Natural killer cell (primary cell): ENCODE measurements at regions not wholly inside any gene's neighbourhood (a gene's known extent, or its start where the extent isn't known, plus 50 kb on each side); places are given as distances from the start of the nearest gene placed in this dataset.

Source experiments
- ATAC-seq, 3 donors: fragments of 150-1000 bp in 2 of 3; fragments of 200-7000 bp in 1 of 3; cut with Tn5 transposase; 1 replicate in 1 of 3; 2 replicates in 2 of 3; pipeline ENCODE4 v1.10.0; 2021; ENCODE audit warnings: mild to moderate bottlenecking in 2 of 3, moderate library complexity in 2 of 3
- DNase-seq, 2 donors: peaks; one replicate each; pipeline versions ENCODE4 v3.0.0 to v3.0.0-alpha.2; 2013 to 2021; ENCODE audit warnings: mixed read lengths in 1 of 2
- H3K27ac ChIP-seq: one replicate; pipeline ENCODE4 v1.5.1; 2013; ENCODE audit warnings: mild to moderate bottlenecking, low read length
- H3K27me3 ChIP-seq: one replicate; pipeline ENCODE4 v1.6.1; 2013; ENCODE audit warnings: low read length; ENCODE audit not compliant: control insufficient read depth, insufficient read depth
- H3K36me3 ChIP-seq: one replicate; pipeline ENCODE4 v1.6.1; 2013; ENCODE audit warnings: low read length; ENCODE audit not compliant: control insufficient read depth, insufficient read depth
- H3K4me1 ChIP-seq: one replicate; pipeline ENCODE4 v1.6.1; 2013; ENCODE audit warnings: low read length; ENCODE audit not compliant: control insufficient read depth, insufficient read depth
- H3K4me3 ChIP-seq: one replicate; pipeline ENCODE4 v1.5.1; 2013; ENCODE audit warnings: low read length
- H3K9me3 ChIP-seq: one replicate; pipeline ENCODE4 v1.6.1; 2013; ENCODE audit warnings: low read length; ENCODE audit not compliant: control insufficient read depth, insufficient read depth
- H3K27ac Mint-ChIP-seq, 2 donors: one replicate each; pipeline ENCODE4 v1.8.0; 2022; ENCODE audit warnings: mild to moderate bottlenecking in 2 of 2, mixed read lengths in 2 of 2, moderate library complexity in 1 of 2
- H3K27me3 Mint-ChIP-seq, 2 donors: one replicate each; pipeline ENCODE4 v1.8.0; 2022; ENCODE audit warnings: low read depth in 2 of 2, mixed read lengths in 2 of 2
- H3K36me3 Mint-ChIP-seq: one replicate; pipeline ENCODE4 v1.8.0; 2022; ENCODE audit warnings: mixed read lengths
- H3K4me1 Mint-ChIP-seq, 2 donors: one replicate each; pipeline ENCODE4 v1.8.0; 2022; ENCODE audit warnings: mixed read lengths in 2 of 2
- H3K4me3 Mint-ChIP-seq: one replicate; pipeline ENCODE4 v1.8.0; 2022; ENCODE audit warnings: mild to moderate bottlenecking, moderate library complexity, mixed read lengths
- H3K9me3 Mint-ChIP-seq, 2 donors: one replicate each; pipeline ENCODE4 v1.8.0; 2022; ENCODE audit warnings: mixed read lengths in 2 of 2
- CTCF ChIP-seq: fragments of 200-600 bp; IDR thresholded peaks from one replicate; pipeline ENCODE4 v1.8.0; 2022; ENCODE audit warnings: antibody characterized with exemption
- WGBS: methylation state at CpG from one replicate; pipeline ENCODE4 v1.1.7; 2013; ENCODE audit warnings: missing lambda C conversion rate; ENCODE audit not compliant: insufficient coverage; 5-methylcytosine and 5-hydroxymethylcytosine counted together
- intact Hi-C: fragments of 100-400 bp; cut with micrococcal nuclease; formaldehyde crosslinking; loops from one replicate; pipeline ENCODE4 v1.14.2; 2022

- Histone ChIP-seq H3K27me3 (no peaks in the 10 kb centered on the region), H3K36me3 (no peaks in the 10 kb centered on the region), H3K9me3 (no peaks in the 10 kb centered on the region), H3K4me3 (no peak overlapping the region), H3K27ac (no peak overlapping the region), H3K4me1 (no peaks in the 10 kb centered on the region)
- Mint-ChIP-seq H3K4me3 (no peak overlapping the region), H3K36me3 (no peaks in the 10 kb centered on the region), H3K27me3 (no peaks in the 10 kb centered on the region), H3K4me1 (no peaks in the 10 kb centered on the region), H3K27ac (no peak overlapping the region), H3K9me3 (peaks cover 5 to 11% of the 10 kb centered on the region in 2 donors)
- DNase-seq (no peak), ATAC-seq (no peak)
- intact Hi-C loops = no loop called here
- WGBS = no CpG with 5 or more reads among the region's 2 CpGs
- TF ChIP-seq CTCF = no peak
Measured at GRCh38 chr10:90020506-90020905, 319.1 kb downstream of the KIF20B start.

- Histone ChIP-seq H3K4me1 (no peaks in the 10 kb centered on the region), H3K9me3 (no peaks in the 10 kb centered on the region), H3K27me3 (no peaks in the 10 kb centered on the region), H3K27ac (no peak overlapping the region), H3K4me3 (no peak overlapping the region), H3K36me3 (no peaks in the 10 kb centered on the region)
- H3K4me3 Mint-ChIP-seq = no peak overlapping the region
- peaks cover 2 to 4% of the 10 kb centered on the region in 2 donors for H3K9me3 Mint-ChIP-seq
- no peak overlapping the region for H3K27ac Mint-ChIP-seq
- no peaks in the 10 kb centered on the region for H3K27me3 Mint-ChIP-seq
- ATAC-seq (no peak), DNase-seq (no peak)
- TF ChIP-seq CTCF = no peak
- no peaks in the 10 kb centered on the region for H3K4me1 Mint-ChIP-seq
- intact Hi-C loops = no loop called here
- no peaks in the 10 kb centered on the region for H3K36me3 Mint-ChIP-seq
- 84% methylated on average over 1 of the region's 1 CpG for WGBS
Measured at GRCh38 chr10:90023950-90024349, 322.6 kb downstream of the KIF20B start.

- Mint-ChIP-seq H3K27ac (no peak overlapping the region), H3K4me1 (no peaks in the 10 kb centered on the region), H3K4me3 (no peak overlapping the region), H3K27me3 (no peaks in the 10 kb centered on the region), H3K36me3 (no peaks in the 10 kb centered on the region), H3K9me3 (peaks cover 7 to 8% of the 10 kb centered on the region in 2 donors)
- ATAC-seq (no peak), DNase-seq (no peak)
- intact Hi-C loops = no loop called here
- Histone ChIP-seq H3K9me3 (no peaks in the 10 kb centered on the region), H3K4me1 (no peaks in the 10 kb centered on the region), H3K4me3 (no peak overlapping the region), H3K36me3 (no peaks in the 10 kb centered on the region), H3K27me3 (no peaks in the 10 kb centered on the region), H3K27ac (no peak overlapping the region)
- 90% methylated on average over 2 of the region's 2 CpGs for WGBS
- TF ChIP-seq CTCF = no peak
Measured at GRCh38 chr10:90028312-90028711, 326.9 kb downstream of the KIF20B start.

- intact Hi-C loops = no loop called here
- Histone ChIP-seq H3K27ac (no peak overlapping the region), H3K4me1 (no peaks in the 10 kb centered on the region), H3K9me3 (no peaks in the 10 kb centered on the region), H3K4me3 (no peak overlapping the region), H3K27me3 (no peaks in the 10 kb centered on the region), H3K36me3 (no peaks in the 10 kb centered on the region)
- H3K27me3 Mint-ChIP-seq = no peaks in the 10 kb centered on the region
- H3K36me3 Mint-ChIP-seq = no peaks in the 10 kb centered on the region
- TF ChIP-seq CTCF = no peak
- ATAC-seq (no peak), DNase-seq (no peak)
- WGBS = 100% methylated on average over 1 of the region's 1 CpG
- H3K4me3 Mint-ChIP-seq = no peak overlapping the region
- H3K4me1 Mint-ChIP-seq = no peaks in the 10 kb centered on the region
- H3K27ac Mint-ChIP-seq = no peak overlapping the region
- peaks cover 6 to 7% of the 10 kb centered on the region in 2 donors for H3K9me3 Mint-ChIP-seq
Measured at GRCh38 chr10:90031776-90032175, 330.4 kb downstream of the KIF20B start.
